AML-193 (cell line): ENCODE measurements at regions not wholly inside any gene's neighbourhood (a gene's known extent, or its start where the extent isn't known, plus 50 kb on each side); places are given as distances from the start of the nearest gene placed in this dataset.

Experiments
- DNase-seq, 2 experiments: peaks; one replicate each; lab custom pipeline; 2025; lab: John Stamatoyannopoulos, UW

- no peak for DNase-seq
These were observed 158.9 kb upstream of the PLEKHA5 start for GRCh38 chr12:18970603-18971002.

GRCh38 chr12:18971932-18972331, 157.6 kb upstream of the PLEKHA5 start:
- DNase-seq = no peak

- no peak for DNase-seq
These were observed 153.6 kb upstream of the PLEKHA5 start for GRCh38 chr12:18975933-18976332.

- no peak for DNase-seq
These were observed 150.0 kb upstream of the PLEKHA5 start for GRCh38 chr12:18979401-18980126.

- DNase-seq = no peak
These were observed 147.8 kb upstream of the PLEKHA5 start for GRCh38 chr12:18981732-18982131.

- no peak for DNase-seq
These were observed 147.1 kb upstream of the PLEKHA5 start for GRCh38 chr12:18982226-18982949.

- no peak for DNase-seq
These were observed 145.7 kb upstream of the PLEKHA5 start for GRCh38 chr12:18983854-18984253.

- DNase-seq = no peak
These were observed 138.7 kb upstream of the PLEKHA5 start for GRCh38 chr12:18990856-18991255.

- DNase-seq = no peak
These were observed 137.2 kb upstream of the PLEKHA5 start for GRCh38 chr12:18992336-18992735.

- DNase-seq = no peak
These were observed 130.9 kb upstream of the PLEKHA5 start for GRCh38 chr12:18998343-18999261.

- DNase-seq = no peak
These were observed 128.7 kb upstream of the PLEKHA5 start for GRCh38 chr12:19000836-19001235.

- no peak for DNase-seq
These were observed 127.3 kb upstream of the PLEKHA5 start for GRCh38 chr12:19002216-19002615.

GRCh38 chr12:19003141-19003540, 126.4 kb upstream of the PLEKHA5 start:
- no peak for DNase-seq

- no peak for DNase-seq
These were observed 125.4 kb upstream of the PLEKHA5 start for GRCh38 chr12:19003987-19004619.

- no peak for DNase-seq
These were observed 124.2 kb upstream of the PLEKHA5 start for GRCh38 chr12:19005257-19005801.

GRCh38 chr12:19006626-19007137, 122.9 kb upstream of the PLEKHA5 start:
- DNase-seq = no peak

GRCh38 chr12:19008102-19008501, 121.4 kb upstream of the PLEKHA5 start:
- no peak for DNase-seq

- DNase-seq = no peak
These were observed 119.4 kb upstream of the PLEKHA5 start for GRCh38 chr12:19010087-19010486.

- DNase-seq = no peak
These were observed 118.8 kb upstream of the PLEKHA5 start for GRCh38 chr12:19010726-19011125.

GRCh38 chr12:19012965-19013364, 116.6 kb upstream of the PLEKHA5 start:
- no peak for DNase-seq

GRCh38 chr12:19014240-19014639, 115.3 kb upstream of the PLEKHA5 start:
- DNase-seq = no peak

GRCh38 chr12:19015285-19015684, 114.2 kb upstream of the PLEKHA5 start:
- DNase-seq = no peak
